Parathyroid adenoma (tissue), 2 donors: ENCODE measurements at regions not wholly inside any gene's neighbourhood (a gene's known extent, or its start where the extent isn't known, plus 50 kb on each side); places are given as distances from the start of the nearest gene placed in this dataset.

ENCODE experiments used
- H2AFZ ChIP-seq: fragments of 300-600 bp; sonication (generic); one replicate; pipeline ENCODE4 v1.7.0; 2017; ENCODE audit warnings: antibody characterized with exemption, mild to moderate bottlenecking
- H3K27ac ChIP-seq: fragments of 300-600 bp; sonication (generic); one replicate; pipeline ENCODE4 v1.7.0; 2017
- H3K27me3 ChIP-seq: fragments of 300-600 bp; sonication (generic); one replicate; pipeline ENCODE4 v1.7.0; 2017; ENCODE audit warnings: low read length; ENCODE audit not compliant: control insufficient read depth, insufficient read depth
- H3K36me3 ChIP-seq: fragments of 300-600 bp; sonication (generic); one replicate; pipeline ENCODE4 v1.7.0; 2017; ENCODE audit warnings: low read length; ENCODE audit not compliant: control insufficient read depth, insufficient read depth
- H3K4me1 ChIP-seq: fragments of 300-600 bp; sonication (generic); one replicate; pipeline ENCODE4 v1.7.0; 2017; ENCODE audit warnings: control low read depth
- H3K4me2 ChIP-seq: fragments of 300-600 bp; sonication (generic); one replicate; pipeline ENCODE4 v1.7.0; 2017; ENCODE audit warnings: low read length
- H3K4me3 ChIP-seq: fragments of 300-600 bp; sonication (generic); one replicate; pipeline ENCODE4 v1.7.0; 2017; ENCODE audit warnings: low read depth, low read length
- H3K79me2 ChIP-seq: fragments of 300-600 bp; sonication (generic); one replicate; pipeline ENCODE4 v1.7.0; 2017; ENCODE audit warnings: control low read depth
- H3K9ac ChIP-seq: fragments of 300-600 bp; sonication (generic); one replicate; pipeline ENCODE4 v1.7.0; 2017; ENCODE audit warnings: mild to moderate bottlenecking
- H3K9me3 ChIP-seq: fragments of 300-600 bp; sonication (generic); one replicate; pipeline ENCODE4 v1.7.0; 2017; ENCODE audit warnings: low read length; ENCODE audit not compliant: control insufficient read depth
- CTCF ChIP-seq: fragments of 300-600 bp; sonication (generic); IDR thresholded peaks from one replicate; pipeline ENCODE4 v1.7.0; 2017; ENCODE audit warnings: antibody characterized with exemption, mild to moderate bottlenecking
- donor health status: primary hyperparathyroidism.

DNA sequence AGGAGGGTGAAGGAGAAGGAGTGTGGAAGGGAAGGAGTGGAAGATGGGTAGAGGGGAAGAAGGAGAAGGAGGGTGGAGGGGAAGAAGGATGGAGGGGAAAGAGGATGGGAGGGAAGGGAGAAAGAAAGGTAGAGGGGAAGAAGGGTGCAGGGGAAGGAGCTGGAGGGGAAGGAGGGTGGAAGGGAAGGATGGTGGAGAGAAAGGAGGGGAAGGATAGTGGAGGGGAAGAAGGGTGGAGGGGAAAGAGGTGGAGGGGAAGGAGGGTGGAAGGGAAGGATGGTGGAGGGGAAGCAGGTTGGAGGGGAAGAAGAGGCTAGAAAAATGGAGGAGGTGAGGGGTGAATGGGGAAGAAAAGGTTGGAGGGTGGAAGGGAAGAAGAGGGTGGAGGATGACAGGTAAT, 927.9 kb downstream of the UQCRFS1 start:
- Histone ChIP-seq H3K27ac (no peak overlapping the region), H2AFZ (no peak overlapping the region), H3K4me1 (no peaks in the 10 kb centered on the region), H3K4me2 (no peak overlapping the region), H3K79me2 (no peaks in the 10 kb centered on the region), H3K36me3 (no peaks in the 10 kb centered on the region), H3K4me3 (no peak overlapping the region), H3K27me3 (no peaks in the 10 kb centered on the region), H3K9ac (no peak overlapping the region), H3K9me3 (no peaks in the 10 kb centered on the region)
- TF ChIP-seq CTCF = no peak

DNA sequence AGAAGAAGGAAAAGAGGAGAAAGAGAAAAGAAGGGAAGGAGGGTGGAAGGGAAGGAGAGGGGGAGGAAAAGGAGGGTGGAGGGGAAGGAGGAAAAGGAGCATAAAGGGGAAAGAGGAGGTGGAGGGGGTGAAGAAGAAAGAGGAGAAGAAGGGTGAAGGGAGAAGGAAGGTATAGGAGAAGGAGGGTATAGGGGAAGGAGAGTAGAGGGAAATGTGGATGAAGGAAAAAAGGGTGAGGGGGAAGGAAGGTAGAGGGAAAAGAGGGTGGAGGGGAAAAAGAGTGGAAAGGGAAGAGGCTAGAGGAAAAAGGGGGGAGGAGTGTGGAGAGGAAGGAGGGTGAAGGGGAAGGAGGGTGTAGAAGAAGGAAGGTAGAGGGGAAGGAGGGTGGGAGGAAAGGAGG, 928.6 kb downstream of the UQCRFS1 start:
- no peak for TF ChIP-seq CTCF
- H3K4me1 ChIP-seq = no peaks in the 10 kb centered on the region
- H3K79me2 ChIP-seq = no peaks in the 10 kb centered on the region
- H3K27ac ChIP-seq = no peak overlapping the region
- H2AFZ ChIP-seq = no peak overlapping the region
- no peaks in the 10 kb centered on the region for H3K27me3 ChIP-seq
- no peaks in the 10 kb centered on the region for H3K36me3 ChIP-seq
- no peak overlapping the region for H3K4me2 ChIP-seq
- no peak overlapping the region for H3K4me3 ChIP-seq
- no peaks in the 10 kb centered on the region for H3K9me3 ChIP-seq
- H3K9ac ChIP-seq = no peak overlapping the region

- Histone ChIP-seq H3K4me1 (no peaks in the 10 kb centered on the region), H3K9ac (no peak overlapping the region), H3K79me2 (no peaks in the 10 kb centered on the region), H3K9me3 (no peaks in the 10 kb centered on the region), H3K4me3 (no peak overlapping the region), H2AFZ (no peak overlapping the region), H3K4me2 (no peak overlapping the region), H3K36me3 (no peaks in the 10 kb centered on the region), H3K27me3 (no peaks in the 10 kb centered on the region), H3K27ac (no peak overlapping the region)
- TF ChIP-seq CTCF = no peak
Measured at GRCh38 chr19:28283592-28283991, 929.4 kb downstream of the UQCRFS1 start.

- no peak overlapping the region for H3K9ac ChIP-seq
- H2AFZ ChIP-seq = no peak overlapping the region
- TF ChIP-seq CTCF = no peak
- H3K27ac ChIP-seq = no peak overlapping the region
- no peak overlapping the region for H3K4me3 ChIP-seq
- no peaks in the 10 kb centered on the region for H3K27me3 ChIP-seq
- no peaks in the 10 kb centered on the region for H3K36me3 ChIP-seq
- H3K4me1 ChIP-seq = no peaks in the 10 kb centered on the region
- H3K9me3 ChIP-seq = no peaks in the 10 kb centered on the region
- no peaks in the 10 kb centered on the region for H3K79me2 ChIP-seq
- no peak overlapping the region for H3K4me2 ChIP-seq
Measured at GRCh38 chr19:28281676-28282075, 931.3 kb downstream of the UQCRFS1 start.

DNA sequence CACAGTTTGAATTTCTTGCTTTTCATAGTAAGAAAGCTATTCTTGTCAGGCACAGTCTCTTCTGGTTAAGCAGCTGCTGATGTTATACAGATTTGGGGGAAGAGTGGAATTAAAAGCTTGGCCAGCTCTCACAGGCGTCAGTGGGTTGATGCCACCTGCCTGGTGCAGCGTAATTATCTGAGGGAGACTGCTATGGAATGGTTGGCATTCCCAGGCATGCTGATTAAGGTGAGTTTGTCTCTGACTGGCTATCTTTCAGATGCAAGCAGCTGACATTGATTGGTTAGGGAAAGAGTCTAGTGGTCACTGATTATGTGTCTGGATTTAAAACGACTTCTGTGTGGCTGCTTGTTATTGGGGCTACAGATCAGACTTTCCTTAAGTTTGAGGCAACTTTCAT, 948.4 kb downstream of the UQCRFS1 start:
- H3K27me3 ChIP-seq = no peaks in the 10 kb centered on the region
- H3K9me3 ChIP-seq = no peaks in the 10 kb centered on the region
- no peak overlapping the region for H3K27ac ChIP-seq
- no peaks in the 10 kb centered on the region for H3K79me2 ChIP-seq
- TF ChIP-seq CTCF = no peak
- H3K4me3 ChIP-seq = no peak overlapping the region
- no peak overlapping the region for H3K9ac ChIP-seq
- no peaks in the 10 kb centered on the region for H3K4me1 ChIP-seq
- no peak overlapping the region for H2AFZ ChIP-seq
- H3K4me2 ChIP-seq = no peak overlapping the region
- no peaks in the 10 kb centered on the region for H3K36me3 ChIP-seq
